Activated CD4-positive, alpha-beta T cell treated with anti-CD3 and anti-CD28 coated beads for 4 hours (primary cell): ENCODE measurements at regions not wholly inside any gene's neighbourhood (a gene's known extent, or its start where the extent isn't known, plus 50 kb on each side); places are given as distances from the start of the nearest gene placed in this dataset.
"Not testable (repeated sequence)": the region's sequence is repeated elsewhere in the genome, so short reads cannot be mapped to it uniquely, and the experiment has no call there.

Source experiments
- DNase-seq, 2 donors: peaks; one replicate each; pipeline ENCODE4 v3.0.0-alpha.2; 2020

- no peak for DNase-seq
These were observed 402.1 kb upstream of the MGAT4C start for GRCh38 chr12:86658303-86658702.

GRCh38 chr12:86647800-86648199 lies 391.6 kb upstream of the MGAT4C start:
- DNase-seq = no peak

- no peak for DNase-seq
These were observed 378.5 kb upstream of the MGAT4C start for GRCh38 chr12:86634456-86635410.

- DNase-seq = no peak
These were observed 370.8 kb upstream of the MGAT4C start for GRCh38 chr12:86627001-86627400.

GRCh38 chr12:86623267-86623666 lies 367.1 kb upstream of the MGAT4C start:
- DNase-seq = no peak

- DNase-seq = no peak
These were observed 365.8 kb upstream of the MGAT4C start for GRCh38 chr12:86621957-86622356.

GRCh38 chr12:86613311-86613710 lies 357.1 kb upstream of the MGAT4C start:
- no peak for DNase-seq

GRCh38 chr12:86608638-86609037 lies 352.4 kb upstream of the MGAT4C start:
- no peak for DNase-seq

GRCh38 chr12:86601550-86602308 lies 345.5 kb upstream of the MGAT4C start:
- no peak for DNase-seq

GRCh38 chr12:86600664-86601231 lies 344.6 kb upstream of the MGAT4C start:
- no peak for DNase-seq

GRCh38 chr12:86597431-86597830 lies 341.2 kb upstream of the MGAT4C start:
- no peak for DNase-seq

GRCh38 chr12:86590296-86590695 lies 334.1 kb upstream of the MGAT4C start:
- DNase-seq = no peak

GRCh38 chr12:86574143-86574542 lies 318.0 kb upstream of the MGAT4C start:
- no peak for DNase-seq

GRCh38 chr12:86572455-86572854 lies 316.3 kb upstream of the MGAT4C start:
- no peak for DNase-seq

GRCh38 chr12:86565038-86565437 lies 308.8 kb upstream of the MGAT4C start:
- no peak for DNase-seq

GRCh38 chr12:86555491-86555890 lies 299.3 kb upstream of the MGAT4C start:
- not testable (repeated sequence) for DNase-seq

- DNase-seq = no peak
These were observed 295.0 kb upstream of the MGAT4C start for GRCh38 chr12:86551146-86551571.

GRCh38 chr12:86550218-86551145 lies 294.3 kb upstream of the MGAT4C start:
- DNase-seq = no peak

- DNase-seq = no peak
These were observed 287.5 kb upstream of the MGAT4C start for GRCh38 chr12:86543716-86544115.

GRCh38 chr12:86530996-86531655 lies 274.9 kb upstream of the MGAT4C start:
- DNase-seq = no peak

GRCh38 chr12:86526060-86526595 lies 269.9 kb upstream of the MGAT4C start:
- DNase-seq = no peak

GRCh38 chr12:86523844-86524243 lies 267.7 kb upstream of the MGAT4C start:
- no peak for DNase-seq
